Endothelial cell of umbilical vein (primary cell): ENCODE measurements at regions not wholly inside any gene's neighbourhood (a gene's known extent, or its start where the extent isn't known, plus 50 kb on each side); places are given as distances from the start of the nearest gene placed in this dataset.

Source experiments
- BruUV-seq: library from RNA; stranded (reverse); fragments of 400-500 nt; replicated peaks from 2 replicates; lab custom pipeline; 2021; lab: Mats Ljungman, UMichigan
- CTCF ChIA-PET: fragments of 300-600, 350-600 bp; sonication (Branson Sonifier 250); formaldehyde crosslinking; loops from one replicate; lab custom pipeline; 2021; ENCODE audit warnings: antibody characterized with exemption, inconsistent platforms; lab: Charles Lee
- POLR2A ChIA-PET: fragments of 300-600, 350-600 bp; sonication (Branson Sonifier 250); formaldehyde crosslinking; loops from one replicate; lab custom pipeline; 2021; ENCODE audit warnings: antibody characterized with exemption, inconsistent platforms; lab: Charles Lee
- DNase-seq: peaks from one replicate; pipeline ENCODE4 v3.0.0-alpha.2; 2011; ENCODE audit warnings: low read depth, low spot score
- FAIRE-seq: peaks from 2 replicates; lab custom pipeline; 2011; peaks lifted over from hg19 to GRCh38; lab: Jason Lieb, UNC
- H2AFZ ChIP-seq: 2 replicates; pipeline ENCODE4 v1.6.0; 2012; ENCODE audit warnings: low read depth, low read length, control low read depth, inconsistent platforms
- H3K27ac ChIP-seq: 2 replicates; pipeline ENCODE4 v1.5.1; 2011; ENCODE audit warnings: low read depth, mild to moderate bottlenecking, control low read depth, low read length, moderate library complexity; ENCODE audit not compliant: insufficient read depth
- H3K27me3 ChIP-seq, 2 experiments: 2 replicates each; pipeline versions ENCODE4 v1.6.0 to v1.6.1; 2011; ENCODE audit warnings: low read length in 2 of 2, mixed read lengths in 1 of 2; ENCODE audit not compliant: control insufficient read depth in 2 of 2, insufficient read depth in 2 of 2
- H3K36me3 ChIP-seq, 2 experiments: 2 replicates in 1 of 2; 3 replicates in 1 of 2; pipeline ENCODE4 v1.5.1; 2011; ENCODE audit warnings: low read length in 2 of 2, mild to moderate bottlenecking in 1 of 2, moderate library complexity in 1 of 2; ENCODE audit not compliant: control insufficient read depth in 2 of 2, insufficient read depth in 2 of 2; ENCODE audit errors: extremely low read depth in 1 of 2
- H3K4me1 ChIP-seq: 3 replicates; pipeline ENCODE4 v1.5.1; 2011; ENCODE audit warnings: mild to moderate bottlenecking, low read length; ENCODE audit not compliant: control insufficient read depth, insufficient read depth; ENCODE audit errors: extremely low read depth
- H3K4me2 ChIP-seq: 2 replicates; pipeline ENCODE4 v1.6.1; 2011; ENCODE audit warnings: low read length, control low read depth, mixed read lengths; ENCODE audit not compliant: insufficient read depth
- H3K4me3 ChIP-seq, 3 experiments: fragments of 200-600 bp in 1 of 3; sonication (generic), shearing (Covaris generic) in 1 of 3; replicated peaks in 1 of 3; 2 replicates each; pipeline ENCODE4 v1.5.1; 2011 to 2016; ENCODE audit warnings: control low read depth in 3 of 3, low read length in 3 of 3, mild to moderate bottlenecking in 2 of 3, inconsistent platforms in 1 of 3, low read depth in 1 of 3, moderate library complexity in 1 of 3; ENCODE audit not compliant: insufficient read depth in 1 of 3
- H3K79me2 ChIP-seq: 2 replicates; pipeline ENCODE4 v1.6.0; 2012; ENCODE audit warnings: low read length, inconsistent platforms; ENCODE audit not compliant: control insufficient read depth, insufficient read depth
- H3K9ac ChIP-seq: replicated peaks from 2 replicates; pipeline ENCODE3; 2011; ENCODE audit warnings: low read length, control low read depth; ENCODE audit not compliant: insufficient read depth; ENCODE audit errors: extremely low read depth
- H3K9me1 ChIP-seq: replicated peaks from 3 replicates; pipeline ENCODE4 v1.6.0; 2011; ENCODE audit warnings: mild to moderate bottlenecking, low read length; ENCODE audit not compliant: control insufficient read depth, insufficient read depth; ENCODE audit errors: extremely low read depth
- H3K9me3 ChIP-seq: replicated peaks from 2 replicates; pipeline ENCODE4 v1.5.1; 2012; ENCODE audit warnings: low read length, inconsistent platforms; ENCODE audit not compliant: control insufficient read depth, insufficient read depth
- H4K20me1 ChIP-seq: replicated peaks from 2 replicates; pipeline ENCODE3; 2011; ENCODE audit warnings: mild to moderate bottlenecking, low read length; ENCODE audit not compliant: control insufficient read depth, insufficient read depth; ENCODE audit errors: extremely low read depth
- CTCF ChIP-seq, 2 donors: IDR thresholded peaks; 1 replicate in 1 of 2; 2 replicates in 1 of 2; pipeline ENCODE4 v1.5.1; 2011; ENCODE audit warnings: low read length in 2 of 2, mild to moderate bottlenecking in 2 of 2, moderate library complexity in 2 of 2, control low read depth in 1 of 2, inconsistent platforms in 1 of 2, low read depth in 1 of 2; ENCODE audit not compliant: insufficient read depth in 1 of 2; ENCODE audit errors: extremely low read depth in 1 of 2
- EZH2 ChIP-seq: IDR thresholded peaks from 2 replicates; pipeline ENCODE4 v1.6.1; 2012; ENCODE audit warnings: borderline replicate concordance, low read depth, mild to moderate bottlenecking, moderate library complexity, low read length, inconsistent platforms; ENCODE audit not compliant: severe bottlenecking
- FOS ChIP-seq: IDR thresholded peaks from 2 replicates; pipeline ENCODE4 v1.6.1; 2011; ENCODE audit warnings: mild to moderate bottlenecking, low read length, moderate library complexity, borderline replicate concordance; ENCODE audit not compliant: insufficient read depth
- GATA2 ChIP-seq: IDR thresholded peaks from 2 replicates; pipeline ENCODE4 v1.7.0; 2011; ENCODE audit warnings: low read depth, mild to moderate bottlenecking, moderate library complexity, mixed read lengths, low read length; ENCODE audit not compliant: insufficient read length, insufficient read depth
- JUN ChIP-seq: IDR thresholded peaks from 2 replicates; pipeline ENCODE4 v1.6.1; 2011; ENCODE audit warnings: borderline replicate concordance, low read depth; ENCODE audit not compliant: insufficient read length, insufficient read depth
- MAX ChIP-seq: IDR thresholded peaks from 2 replicates; pipeline ENCODE4 v1.6.1; 2011; ENCODE audit not compliant: insufficient read depth, insufficient read length
- MYC ChIP-seq: IDR thresholded peaks from one replicate; pipeline ENCODE4 v1.6.1; 2011; ENCODE audit warnings: mild to moderate bottlenecking, low read depth, low read length
- POLR2A ChIP-seq: IDR thresholded peaks from 2 replicates; pipeline ENCODE4 v1.6.1; 2012; ENCODE audit warnings: low read depth, mild to moderate bottlenecking, control low read depth, low read length
- POLR2AphosphoS5 ChIP-seq: IDR thresholded peaks from 2 replicates; pipeline ENCODE4 v1.6.1; 2012; ENCODE audit warnings: low read depth, mild to moderate bottlenecking, control low read depth, low read length, moderate library complexity; ENCODE audit not compliant: insufficient read depth
- dilution Hi-C: fragments of 300-500 bp; cut with MboI; formaldehyde crosslinking; loops from one replicate; pipeline ENCODE4 v1.15.0; 2019; ENCODE audit warnings: low sequenced_read_pairs; ENCODE audit not compliant: extremely low pct_ligation_motif_present
- intact Hi-C: fragments of 100-400 bp; cut with micrococcal nuclease; formaldehyde crosslinking; loops from one replicate; pipeline ENCODE4 v1.10.0; 2022

GRCh38 chr16:63539276-63539675, 1503.0 kb upstream of the CDH8 start:
- no peak for FAIRE-seq
- dilution Hi-C loops: no loop called here
- POLR2A ChIA-PET: no interaction called here

More at GRCh38 chr16:63539276-63539675, 1503.0 kb upstream of the CDH8 start:
- Histone ChIP-seq H2AFZ (no peak overlapping the region), H3K36me3 (no peaks in the 10 kb centered on the region), H3K27me3 (no peaks in the 10 kb centered on the region), H3K27ac (no peak overlapping the region), H3K9ac (no peak overlapping the region), H3K4me2 (no peak overlapping the region), H3K4me3 (no peak overlapping the region), H3K79me2 (no peaks in the 10 kb centered on the region), H3K9me1 (no peaks in the 10 kb centered on the region), H4K20me1 (no peaks in the 10 kb centered on the region), H3K4me1 (no peaks in the 10 kb centered on the region), H3K9me3 (no peaks in the 10 kb centered on the region)
- BruUV-seq: no TSS peak
- no peak for DNase-seq
- CTCF ChIA-PET: no interaction called here
- TF ChIP-seq POLR2AphosphoS5 (no peak), GATA2 (no peak), MYC (no peak), MAX (no peak), EZH2 (no peak), POLR2A (no peak), CTCF (IDR thresholded peaks at IDR 0.05; ENCODE audit: extremely low read depth in 1 of 2, insufficient read depth in 1 of 2, low read depth in 1 of 2, low read length in 2 of 2) (no peak), FOS (no peak), JUN (no peak)
- intact Hi-C loops: no loop called here
